ENCODE measurements at regions not wholly inside any gene's neighbourhood (a gene's known extent, or its start where the extent isn't known, plus 50 kb on each side); places are given as distances from the start of the nearest gene placed in this dataset.

GRCh38 chr17:77685881-77686486, 272.5 kb upstream of the TNRC6C start:
- TF ChIP-seq POLR2A (IDR thresholded peaks at IDR 0.05) (no peak), EP300 (IDR thresholded peaks at IDR 0.05) (no peak), POLR2AphosphoS5 (IDR thresholded peaks at IDR 0.05) (no peak)

All from upper lobe of left lung (tissue), 4 donors.